Nephron progenitor cell (in vitro differentiated cells): ENCODE measurements at regions not wholly inside any gene's neighbourhood (a gene's known extent, or its start where the extent isn't known, plus 50 kb on each side); places are given as distances from the start of the nearest gene placed in this dataset.

ENCODE experiments used
- DNase-seq: peaks from one replicate; pipeline ENCODE4 v3.0.0; 2021
- H3K27ac Mint-ChIP-seq: 2 replicates; pipeline ENCODE4 v1.8.0; 2021; ENCODE audit warnings: mild to moderate bottlenecking, moderate library complexity, mixed read lengths
- H3K27me3 Mint-ChIP-seq: 2 replicates; pipeline ENCODE4 v1.8.0; 2021; ENCODE audit warnings: mild to moderate bottlenecking, low read depth, mixed read lengths; ENCODE audit not compliant: poor library complexity
- H3K36me3 Mint-ChIP-seq: 2 replicates; pipeline ENCODE4 v1.8.0; 2021; ENCODE audit warnings: low read depth, mixed read lengths
- H3K4me1 Mint-ChIP-seq: 2 replicates; pipeline ENCODE4 v1.8.0; 2021; ENCODE audit warnings: mixed read lengths
- H3K4me3 Mint-ChIP-seq: 2 replicates; pipeline ENCODE4 v1.8.0; 2021; ENCODE audit warnings: mild to moderate bottlenecking, moderate library complexity, mixed read lengths
- H3K9me3 Mint-ChIP-seq: 2 replicates; pipeline ENCODE4 v1.8.0; 2021; ENCODE audit warnings: mild to moderate bottlenecking, moderate library complexity, mixed read lengths
- TF ChIP-seq, protein P1 (sequence below): fragments of 200-600 bp; sonication (generic); IDR thresholded peaks from 2 replicates; pipeline ENCODE4 v1.5.0; 2021; ENCODE audit warnings: antibody characterized with exemption

DNA sequence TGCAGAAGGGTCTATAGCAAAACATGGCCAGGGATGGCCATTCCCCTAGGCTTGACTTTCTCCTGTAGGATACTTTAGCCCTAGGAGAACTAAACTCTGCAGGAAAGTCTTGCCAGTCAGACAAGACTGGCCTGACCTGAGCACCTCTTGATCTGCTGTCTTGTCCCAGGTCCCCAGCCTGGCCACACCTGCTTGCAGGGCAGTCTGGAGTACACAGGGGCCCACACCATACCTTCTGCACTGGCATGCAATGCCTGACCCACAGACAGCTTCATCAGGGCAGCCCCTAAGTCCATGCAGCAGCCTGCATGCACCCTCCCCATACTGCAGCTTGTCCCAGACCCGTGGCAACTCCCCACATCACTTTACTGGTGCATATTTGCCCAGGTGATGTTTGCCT, 204.6 kb downstream of the LRRC3B start:
- H3K27me3 Mint-ChIP-seq, result no peaks in the 10 kb centered on the region
- DNase-seq, result no peak
- no peak overlapping the region for H3K4me3 Mint-ChIP-seq
- peaks cover 39% of the 10 kb centered on the region for H3K9me3 Mint-ChIP-seq
- no peaks in the 10 kb centered on the region for H3K36me3 Mint-ChIP-seq
- TF ChIP-seq, protein P1, sequence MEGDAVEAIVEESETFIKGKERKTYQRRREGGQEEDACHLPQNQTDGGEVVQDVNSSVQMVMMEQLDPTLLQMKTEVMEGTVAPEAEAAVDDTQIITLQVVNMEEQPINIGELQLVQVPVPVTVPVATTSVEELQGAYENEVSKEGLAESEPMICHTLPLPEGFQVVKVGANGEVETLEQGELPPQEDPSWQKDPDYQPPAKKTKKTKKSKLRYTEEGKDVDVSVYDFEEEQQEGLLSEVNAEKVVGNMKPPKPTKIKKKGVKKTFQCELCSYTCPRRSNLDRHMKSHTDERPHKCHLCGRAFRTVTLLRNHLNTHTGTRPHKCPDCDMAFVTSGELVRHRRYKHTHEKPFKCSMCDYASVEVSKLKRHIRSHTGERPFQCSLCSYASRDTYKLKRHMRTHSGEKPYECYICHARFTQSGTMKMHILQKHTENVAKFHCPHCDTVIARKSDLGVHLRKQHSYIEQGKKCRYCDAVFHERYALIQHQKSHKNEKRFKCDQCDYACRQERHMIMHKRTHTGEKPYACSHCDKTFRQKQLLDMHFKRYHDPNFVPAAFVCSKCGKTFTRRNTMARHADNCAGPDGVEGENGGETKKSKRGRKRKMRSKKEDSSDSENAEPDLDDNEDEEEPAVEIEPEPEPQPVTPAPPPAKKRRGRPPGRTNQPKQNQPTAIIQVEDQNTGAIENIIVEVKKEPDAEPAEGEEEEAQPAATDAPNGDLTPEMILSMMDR, result no peak
- no peaks in the 10 kb centered on the region for H3K4me1 Mint-ChIP-seq
- no peak overlapping the region for H3K27ac Mint-ChIP-seq

- TF ChIP-seq, protein P1, result no peak
These were observed 215.5 kb downstream of the LRRC3B start for GRCh38 chr3:26838026-26838425.

GRCh38 chr3:26839001-26839400, 216.4 kb downstream of the LRRC3B start:
- peaks cover 14% of the 10 kb centered on the region for H3K4me1 Mint-ChIP-seq
- H3K27me3 Mint-ChIP-seq, result no peaks in the 10 kb centered on the region
- TF ChIP-seq, protein P1, result no peak
- H3K4me3 Mint-ChIP-seq, result no peak overlapping the region
- no peak overlapping the region for H3K27ac Mint-ChIP-seq
- no peak for DNase-seq
- no peaks in the 10 kb centered on the region for H3K36me3 Mint-ChIP-seq
- H3K9me3 Mint-ChIP-seq, result no peaks in the 10 kb centered on the region

More at GRCh38 chr3:26838026-26838425, 215.5 kb downstream of the LRRC3B start:
- Mint-ChIP-seq H3K36me3 (no peaks in the 10 kb centered on the region), H3K4me3 (no peak overlapping the region), H3K27ac (no peak overlapping the region), H3K9me3 (no peaks in the 10 kb centered on the region), H3K27me3 (no peaks in the 10 kb centered on the region), H3K4me1 (peaks cover 14% of the 10 kb centered on the region)
- DNase-seq, result no peak

- Mint-ChIP-seq H3K27me3 (no peaks in the 10 kb centered on the region), H3K4me1 (peaks cover 14% of the 10 kb centered on the region), H3K27ac (peak overlapping the region; percentile 24), H3K9me3 (no peaks in the 10 kb centered on the region), H3K36me3 (no peaks in the 10 kb centered on the region), H3K4me3 (no peak overlapping the region)
- DNase-seq, result no peak
- TF ChIP-seq, protein P1, result no peak
These were observed 217.8 kb downstream of the LRRC3B start for GRCh38 chr3:26840272-26840870.

GRCh38 chr3:26845194-26845593, 222.6 kb downstream of the LRRC3B start:
- Mint-ChIP-seq H3K4me1 (peaks cover 4% of the 10 kb centered on the region), H3K36me3 (no peaks in the 10 kb centered on the region), H3K9me3 (no peaks in the 10 kb centered on the region), H3K27me3 (no peaks in the 10 kb centered on the region), H3K27ac (no peak overlapping the region), H3K4me3 (no peak overlapping the region)
- DNase-seq, result no peak
- TF ChIP-seq, protein P1, result no peak

DNA sequence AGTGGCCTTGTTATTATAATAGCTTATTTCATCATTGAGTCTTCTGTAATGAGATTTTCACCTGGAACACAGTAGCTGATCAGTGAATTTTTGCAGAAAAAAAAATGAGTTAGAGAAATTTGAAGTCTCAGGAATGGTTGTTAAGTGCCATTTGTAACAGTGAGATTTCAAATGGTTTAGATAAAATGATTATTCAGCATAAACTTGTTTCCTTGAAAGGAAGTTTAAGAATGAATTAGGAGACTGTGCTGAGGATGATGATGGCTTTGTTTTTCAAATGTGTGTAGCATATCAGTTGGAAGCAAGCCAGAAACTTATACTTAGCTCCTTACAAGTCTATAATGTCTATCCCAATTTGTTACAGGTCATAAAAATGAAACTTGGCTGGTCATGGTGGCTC, 225.1 kb downstream of the LRRC3B start:
- no peaks in the 10 kb centered on the region for H3K36me3 Mint-ChIP-seq
- H3K9me3 Mint-ChIP-seq, result no peaks in the 10 kb centered on the region
- TF ChIP-seq, protein P1, result no peak

More for the DNA sequence above, 225.1 kb downstream of the LRRC3B start:
- no peak overlapping the region for H3K4me3 Mint-ChIP-seq
- H3K4me1 Mint-ChIP-seq, result no peaks in the 10 kb centered on the region
- H3K27ac Mint-ChIP-seq, result no peak overlapping the region
- H3K27me3 Mint-ChIP-seq, result no peaks in the 10 kb centered on the region
- no peak for DNase-seq
